OCI-LY3 (cell line): ENCODE measurements at regions not wholly inside any gene's neighbourhood (a gene's known extent, or its start where the extent isn't known, plus 50 kb on each side); places are given as distances from the start of the nearest gene placed in this dataset.

Experiments used
- EZH2phosphoT487 ChIP-seq: fragments of 200-600 bp; shearing (Covaris generic); IDR thresholded peaks from 2 replicates; pipeline ENCODE4 v1.6.1; 2018; ENCODE audit warnings: antibody characterized with exemption, mixed run types, low read depth
- TF ChIP-seq, protein P1 (sequence below): fragments of 200-600, 300-600 bp; sonication (generic); IDR thresholded peaks from 2 replicates; pipeline ENCODE4 v1.5.1; 2014; ENCODE audit warnings: antibody characterized with exemption, low read length, low read depth

DNA sequence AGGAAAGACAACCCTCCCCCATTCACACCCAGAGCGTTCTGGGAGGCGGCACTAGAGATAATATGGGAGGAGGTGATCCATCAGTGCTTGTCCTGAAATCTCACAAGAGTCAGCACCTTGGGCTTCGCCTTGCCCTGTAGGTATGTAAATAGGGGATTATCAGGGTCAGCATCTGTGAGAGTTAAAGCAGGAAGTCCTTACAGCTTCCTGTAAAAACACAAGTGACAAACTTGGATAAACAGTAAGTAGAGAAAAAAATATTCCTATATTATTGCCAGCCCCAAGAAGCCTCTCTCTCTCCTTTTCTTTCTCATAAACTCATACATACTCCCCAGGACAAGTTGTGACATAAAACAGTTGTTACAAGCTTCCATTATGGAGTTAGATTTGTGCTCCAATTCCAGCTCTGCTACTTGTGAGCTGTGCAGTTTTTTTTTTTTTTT, 187.7 kb downstream of the MAF start:
- TF ChIP-seq, protein P1, sequence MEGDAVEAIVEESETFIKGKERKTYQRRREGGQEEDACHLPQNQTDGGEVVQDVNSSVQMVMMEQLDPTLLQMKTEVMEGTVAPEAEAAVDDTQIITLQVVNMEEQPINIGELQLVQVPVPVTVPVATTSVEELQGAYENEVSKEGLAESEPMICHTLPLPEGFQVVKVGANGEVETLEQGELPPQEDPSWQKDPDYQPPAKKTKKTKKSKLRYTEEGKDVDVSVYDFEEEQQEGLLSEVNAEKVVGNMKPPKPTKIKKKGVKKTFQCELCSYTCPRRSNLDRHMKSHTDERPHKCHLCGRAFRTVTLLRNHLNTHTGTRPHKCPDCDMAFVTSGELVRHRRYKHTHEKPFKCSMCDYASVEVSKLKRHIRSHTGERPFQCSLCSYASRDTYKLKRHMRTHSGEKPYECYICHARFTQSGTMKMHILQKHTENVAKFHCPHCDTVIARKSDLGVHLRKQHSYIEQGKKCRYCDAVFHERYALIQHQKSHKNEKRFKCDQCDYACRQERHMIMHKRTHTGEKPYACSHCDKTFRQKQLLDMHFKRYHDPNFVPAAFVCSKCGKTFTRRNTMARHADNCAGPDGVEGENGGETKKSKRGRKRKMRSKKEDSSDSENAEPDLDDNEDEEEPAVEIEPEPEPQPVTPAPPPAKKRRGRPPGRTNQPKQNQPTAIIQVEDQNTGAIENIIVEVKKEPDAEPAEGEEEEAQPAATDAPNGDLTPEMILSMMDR: no peak
- no peak for TF ChIP-seq EZH2phosphoT487
